Panc1 (cell line): ENCODE measurements at regions not wholly inside any gene's neighbourhood (a gene's known extent, or its start where the extent isn't known, plus 50 kb on each side); places are given as distances from the start of the nearest gene placed in this dataset.

Experiments used
- ATAC-seq: fragments of 200-7000 bp; cut with Tn5 transposase; 2 replicates; pipeline ENCODE4 v1.9.1; 2020; ENCODE audit warnings: mild to moderate bottlenecking, moderate library complexity
- BruUV-seq: library from RNA; stranded (reverse); fragments of 400-500 nt; replicated peaks from 2 replicates; lab custom pipeline; 2021; lab: Mats Ljungman, UMichigan
- CTCF ChIA-PET: fragments of 300-600 bp; sonication (Branson Sonifier 250); formaldehyde crosslinking; loops from one replicate; lab custom pipeline; 2022; ENCODE audit warnings: antibody characterized with exemption; lab: Charles Lee
- POLR2A ChIA-PET: fragments of 300-600 bp; sonication (Branson Sonifier 250); formaldehyde crosslinking; loops from one replicate; lab custom pipeline; 2022; ENCODE audit warnings: antibody characterized with exemption; lab: Charles Lee
- DNase-seq: peaks from one replicate; pipeline ENCODE4 v3.0.0-alpha.2; 2010; ENCODE audit warnings: low read depth, low spot score
- H3K27ac ChIP-seq: 2 replicates; pipeline ENCODE4 v1.5.1; 2011; ENCODE audit warnings: mild to moderate bottlenecking, low read length, inconsistent platforms
- H3K27me3 ChIP-seq: fragments of 200-500 bp; sonication (Bioruptor generic); 2 replicates; pipeline ENCODE4 v1.6.0; 2014; ENCODE audit warnings: low read length, inconsistent platforms; ENCODE audit not compliant: control insufficient read depth, insufficient read depth
- H3K36me3 ChIP-seq: fragments of 200-500 bp; sonication (Bioruptor generic); 2 replicates; pipeline ENCODE4 v1.5.1; 2014; ENCODE audit warnings: inconsistent platforms, mild to moderate bottlenecking, low read length, moderate library complexity; ENCODE audit not compliant: control insufficient read depth, insufficient read depth
- H3K4me1 ChIP-seq: 2 replicates; pipeline ENCODE4 v1.5.1; 2011; ENCODE audit warnings: inconsistent platforms, mild to moderate bottlenecking, low read length, moderate library complexity; ENCODE audit not compliant: control insufficient read depth, insufficient read depth
- H3K4me3 ChIP-seq, 2 experiments: 2 replicates each; pipeline ENCODE4 v1.5.1; 2011 to 2012; ENCODE audit warnings: low read depth in 2 of 2, low read length in 2 of 2, mild to moderate bottlenecking in 2 of 2, inconsistent platforms in 1 of 2, moderate library complexity in 1 of 2
- H3K9me3 ChIP-seq: fragments of 200-500 bp; sonication (Bioruptor generic); 2 replicates; pipeline ENCODE4 v1.5.1; 2014; ENCODE audit warnings: low read depth, mild to moderate bottlenecking, inconsistent platforms, low read length, moderate library complexity; ENCODE audit not compliant: control insufficient read depth, insufficient read depth
- POLR2AphosphoS5 ChIP-seq: IDR thresholded peaks from 2 replicates; pipeline ENCODE4 v1.6.1; 2012; ENCODE audit warnings: mild to moderate bottlenecking, low read depth, low read length, moderate library complexity
- SIN3A ChIP-seq: IDR thresholded peaks from 2 replicates; pipeline ENCODE4 v1.6.1; 2012; ENCODE audit warnings: low read depth, mild to moderate bottlenecking, low read length, moderate library complexity, borderline replicate concordance; ENCODE audit not compliant: insufficient read depth
- TCF7L2 ChIP-seq: IDR thresholded peaks from 2 replicates; pipeline ENCODE4 v1.6.1; 2011; ENCODE audit warnings: mild to moderate bottlenecking, low read depth, low read length, inconsistent platforms
- in situ Hi-C: cut with HindIII; loops from 2 replicates; pipeline ENCODE4 v1.10.0; 2016; ENCODE audit warnings: low sequenced_read_pairs, low pct_unique_long_range_greater_than_20kb
- intact Hi-C: fragments of 100-400 bp; cut with micrococcal nuclease; formaldehyde crosslinking; loops from one replicate; pipeline ENCODE4 v1.10.0; 2022; ENCODE audit not compliant: unreplicated experiment
- TF ChIP-seq, protein P1 (sequence below): fragments of 450-650 bp; IDR thresholded peaks from 2 replicates; pipeline ENCODE4 v1.5.1; 2017; ENCODE audit warnings: mild to moderate bottlenecking
- TF ChIP-seq, protein P2 (sequence below), 2 experiments: IDR thresholded peaks; 2 replicates each; pipeline ENCODE4 v1.6.1; 2011 to 2012; ENCODE audit warnings: low read depth in 2 of 2, control low read depth in 1 of 2, low read length in 1 of 2, mild to moderate bottlenecking in 1 of 2, moderate library complexity in 1 of 2; ENCODE audit not compliant: insufficient read depth in 1 of 2

DNA sequence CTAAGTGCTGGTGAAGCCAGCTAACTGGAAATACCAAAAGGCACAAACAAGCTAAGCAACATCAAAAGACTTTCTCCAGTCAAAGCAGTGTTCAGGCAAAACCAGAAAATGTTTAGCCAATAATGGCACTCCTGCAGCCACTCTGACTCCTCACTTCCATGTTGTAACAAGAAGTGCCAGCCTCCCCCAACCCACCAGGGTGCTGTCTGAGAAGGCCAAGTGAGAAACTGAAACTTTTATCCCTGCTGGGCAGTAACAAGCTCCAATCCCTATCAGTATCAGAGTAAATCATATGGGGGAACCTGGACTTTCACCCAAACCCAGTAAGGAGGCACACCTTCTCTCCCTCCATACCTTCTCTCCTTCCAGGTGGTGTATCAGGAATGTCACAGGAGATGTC is 414.8 kb upstream of the NMUR2 start:
- H3K27ac ChIP-seq, result no peak overlapping the region
- no peaks in the 10 kb centered on the region for H3K9me3 ChIP-seq
- no peak overlapping the region for H3K4me3 ChIP-seq
- BruUV-seq, result no TSS peak
- no peaks in the 10 kb centered on the region for H3K27me3 ChIP-seq
- intact Hi-C loops (no loop called here), in situ Hi-C loops (no loop called here)
- ChIA-PET CTCF (no interaction called here), POLR2A (no interaction called here)
- H3K36me3 ChIP-seq, result no peaks in the 10 kb centered on the region
- ATAC-seq, result no peak
- H3K4me1 ChIP-seq, result no peaks in the 10 kb centered on the region
- no peak for DNase-seq
- TF ChIP-seq TCF7L2 (no peak), SIN3A (no peak), POLR2AphosphoS5 (no peak)
- TF ChIP-seq, protein P1, sequence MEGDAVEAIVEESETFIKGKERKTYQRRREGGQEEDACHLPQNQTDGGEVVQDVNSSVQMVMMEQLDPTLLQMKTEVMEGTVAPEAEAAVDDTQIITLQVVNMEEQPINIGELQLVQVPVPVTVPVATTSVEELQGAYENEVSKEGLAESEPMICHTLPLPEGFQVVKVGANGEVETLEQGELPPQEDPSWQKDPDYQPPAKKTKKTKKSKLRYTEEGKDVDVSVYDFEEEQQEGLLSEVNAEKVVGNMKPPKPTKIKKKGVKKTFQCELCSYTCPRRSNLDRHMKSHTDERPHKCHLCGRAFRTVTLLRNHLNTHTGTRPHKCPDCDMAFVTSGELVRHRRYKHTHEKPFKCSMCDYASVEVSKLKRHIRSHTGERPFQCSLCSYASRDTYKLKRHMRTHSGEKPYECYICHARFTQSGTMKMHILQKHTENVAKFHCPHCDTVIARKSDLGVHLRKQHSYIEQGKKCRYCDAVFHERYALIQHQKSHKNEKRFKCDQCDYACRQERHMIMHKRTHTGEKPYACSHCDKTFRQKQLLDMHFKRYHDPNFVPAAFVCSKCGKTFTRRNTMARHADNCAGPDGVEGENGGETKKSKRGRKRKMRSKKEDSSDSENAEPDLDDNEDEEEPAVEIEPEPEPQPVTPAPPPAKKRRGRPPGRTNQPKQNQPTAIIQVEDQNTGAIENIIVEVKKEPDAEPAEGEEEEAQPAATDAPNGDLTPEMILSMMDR, result no peak
- TF ChIP-seq, protein P2, sequence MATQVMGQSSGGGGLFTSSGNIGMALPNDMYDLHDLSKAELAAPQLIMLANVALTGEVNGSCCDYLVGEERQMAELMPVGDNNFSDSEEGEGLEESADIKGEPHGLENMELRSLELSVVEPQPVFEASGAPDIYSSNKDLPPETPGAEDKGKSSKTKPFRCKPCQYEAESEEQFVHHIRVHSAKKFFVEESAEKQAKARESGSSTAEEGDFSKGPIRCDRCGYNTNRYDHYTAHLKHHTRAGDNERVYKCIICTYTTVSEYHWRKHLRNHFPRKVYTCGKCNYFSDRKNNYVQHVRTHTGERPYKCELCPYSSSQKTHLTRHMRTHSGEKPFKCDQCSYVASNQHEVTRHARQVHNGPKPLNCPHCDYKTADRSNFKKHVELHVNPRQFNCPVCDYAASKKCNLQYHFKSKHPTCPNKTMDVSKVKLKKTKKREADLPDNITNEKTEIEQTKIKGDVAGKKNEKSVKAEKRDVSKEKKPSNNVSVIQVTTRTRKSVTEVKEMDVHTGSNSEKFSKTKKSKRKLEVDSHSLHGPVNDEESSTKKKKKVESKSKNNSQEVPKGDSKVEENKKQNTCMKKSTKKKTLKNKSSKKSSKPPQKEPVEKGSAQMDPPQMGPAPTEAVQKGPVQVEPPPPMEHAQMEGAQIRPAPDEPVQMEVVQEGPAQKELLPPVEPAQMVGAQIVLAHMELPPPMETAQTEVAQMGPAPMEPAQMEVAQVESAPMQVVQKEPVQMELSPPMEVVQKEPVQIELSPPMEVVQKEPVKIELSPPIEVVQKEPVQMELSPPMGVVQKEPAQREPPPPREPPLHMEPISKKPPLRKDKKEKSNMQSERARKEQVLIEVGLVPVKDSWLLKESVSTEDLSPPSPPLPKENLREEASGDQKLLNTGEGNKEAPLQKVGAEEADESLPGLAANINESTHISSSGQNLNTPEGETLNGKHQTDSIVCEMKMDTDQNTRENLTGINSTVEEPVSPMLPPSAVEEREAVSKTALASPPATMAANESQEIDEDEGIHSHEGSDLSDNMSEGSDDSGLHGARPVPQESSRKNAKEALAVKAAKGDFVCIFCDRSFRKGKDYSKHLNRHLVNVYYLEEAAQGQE (IDR thresholded peaks at IDR 0.05; ENCODE audit: insufficient read depth in 1 of 2, low read depth in 2 of 2, low read length in 1 of 2), result no peak

DNA sequence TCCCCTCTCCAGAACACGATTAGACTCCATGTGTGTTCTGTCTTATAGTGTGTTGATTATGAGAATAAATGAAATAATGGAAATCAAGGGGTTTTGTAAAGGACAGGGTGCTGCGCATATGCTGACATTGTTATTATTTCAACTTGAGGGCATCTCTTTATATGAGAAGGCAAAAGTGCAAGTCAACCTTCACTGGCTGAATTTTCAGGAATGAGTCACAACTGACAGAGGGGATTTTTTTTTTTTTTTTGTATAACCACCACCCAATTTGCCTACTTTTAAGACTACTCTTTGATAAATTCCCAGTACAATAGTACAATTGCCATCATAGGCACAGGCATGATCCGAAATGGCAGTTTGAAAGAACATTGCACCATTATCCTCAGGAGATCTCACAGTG is 419.2 kb upstream of the NMUR2 start:
- TF ChIP-seq, protein P1, result no peak
- TF ChIP-seq, protein P2 (IDR thresholded peaks at IDR 0.05; ENCODE audit: insufficient read depth in 1 of 2, low read depth in 2 of 2, low read length in 1 of 2), result no peak
- no peak for TF ChIP-seq SIN3A
- ATAC-seq, result no peak
- Histone ChIP-seq H3K36me3 (no peaks in the 10 kb centered on the region), H3K27ac (no peak overlapping the region), H3K27me3 (no peaks in the 10 kb centered on the region), H3K4me1 (no peaks in the 10 kb centered on the region), H3K9me3 (no peaks in the 10 kb centered on the region), H3K4me3 (no peak overlapping the region)
- ChIA-PET CTCF (no interaction called here), POLR2A (no interaction called here)
- in situ Hi-C loops, result no loop called here
- intact Hi-C loops, result no loop called here
- DNase-seq, result no peak
- BruUV-seq, result no TSS peak
